Astrocyte (in vitro differentiated cells and primary cell): ENCODE measurements at regions not wholly inside any gene's neighbourhood (a gene's known extent, or its start where the extent isn't known, plus 50 kb on each side); places are given as distances from the start of the nearest gene placed in this dataset.

Experiments used
- DNase-seq: peaks from one replicate; pipeline ENCODE4 v3.0.0-alpha.2; 2010; ENCODE audit warnings: low read depth
- FAIRE-seq: peaks from 2 replicates; lab custom pipeline; 2011; peaks lifted over from hg19 to GRCh38; lab: Jason Lieb, UNC
- H2AFZ ChIP-seq: 2 replicates; pipeline ENCODE4 v1.6.0; 2012; ENCODE audit warnings: low read depth, low read length, inconsistent platforms
- H3K27ac ChIP-seq: 2 replicates; pipeline ENCODE4 v1.5.1; 2011; ENCODE audit warnings: low read depth, low read length, inconsistent platforms
- H3K27me3 ChIP-seq: 2 replicates; pipeline ENCODE4 v1.6.0; 2011; ENCODE audit warnings: low read length, inconsistent platforms; ENCODE audit not compliant: insufficient read depth
- H3K36me3 ChIP-seq: 2 replicates; pipeline ENCODE4 v1.5.1; 2011; ENCODE audit warnings: low read length, inconsistent platforms; ENCODE audit not compliant: insufficient read depth
- H3K4me1 ChIP-seq: 2 replicates; pipeline ENCODE4 v1.5.1; 2011; ENCODE audit warnings: low read length, inconsistent platforms; ENCODE audit not compliant: insufficient read depth
- H3K4me2 ChIP-seq: 2 replicates; pipeline ENCODE4 v1.6.0; 2012; ENCODE audit warnings: low read length, inconsistent platforms
- H3K4me3 ChIP-seq: 2 replicates; pipeline ENCODE4 v1.5.1; 2011; ENCODE audit warnings: low read depth, mild to moderate bottlenecking, low read length, inconsistent platforms; ENCODE audit not compliant: insufficient read depth
- H3K79me2 ChIP-seq: 2 replicates; pipeline ENCODE4 v1.6.0; 2012; ENCODE audit warnings: mild to moderate bottlenecking, low read length, inconsistent platforms; ENCODE audit not compliant: insufficient read depth
- H3K9ac ChIP-seq: 2 replicates; pipeline ENCODE4 v1.6.0; 2012; ENCODE audit warnings: mild to moderate bottlenecking, low read length, inconsistent platforms
- H3K9me3 ChIP-seq: 2 replicates; pipeline ENCODE4 v1.5.1; 2012; ENCODE audit warnings: low read depth, mild to moderate bottlenecking, low read length, inconsistent platforms; ENCODE audit not compliant: insufficient read depth
- H4K20me1 ChIP-seq: 2 replicates; pipeline ENCODE4 v1.6.0; 2012; ENCODE audit warnings: low read length, inconsistent platforms; ENCODE audit not compliant: insufficient read depth
- H3K27ac Mint-ChIP-seq: one replicate; pipeline ENCODE4 v1.8.0; 2021; ENCODE audit warnings: mild to moderate bottlenecking, mixed read lengths; ENCODE audit not compliant: unreplicated experiment
- H3K27me3 Mint-ChIP-seq: one replicate; pipeline ENCODE4 v1.8.0; 2021; ENCODE audit warnings: low read depth, mixed read lengths; ENCODE audit not compliant: unreplicated experiment
- H3K36me3 Mint-ChIP-seq: one replicate; pipeline ENCODE4 v1.8.0; 2021; ENCODE audit warnings: low read depth, mixed read lengths; ENCODE audit not compliant: unreplicated experiment
- H3K4me1 Mint-ChIP-seq: one replicate; pipeline ENCODE4 v1.8.0; 2021; ENCODE audit warnings: low read depth, mixed read lengths; ENCODE audit not compliant: unreplicated experiment
- H3K4me3 Mint-ChIP-seq: one replicate; pipeline ENCODE4 v1.8.0; 2021; ENCODE audit warnings: mild to moderate bottlenecking, moderate library complexity, mixed read lengths; ENCODE audit not compliant: unreplicated experiment
- H3K9me3 Mint-ChIP-seq: one replicate; pipeline ENCODE4 v1.8.0; 2021; ENCODE audit warnings: mild to moderate bottlenecking, mixed read lengths; ENCODE audit not compliant: unreplicated experiment
- CTCF ChIP-seq: IDR thresholded peaks from 2 replicates; pipeline ENCODE4 v1.5.1; 2011; ENCODE audit warnings: low read depth, mild to moderate bottlenecking, inconsistent platforms, low read length, moderate library complexity; ENCODE audit not compliant: insufficient read depth
- EZH2 ChIP-seq: IDR thresholded peaks from 2 replicates; pipeline ENCODE4 v1.6.1; 2012; ENCODE audit warnings: mild to moderate bottlenecking, low read length, inconsistent platforms; ENCODE audit not compliant: insufficient read depth

DNA sequence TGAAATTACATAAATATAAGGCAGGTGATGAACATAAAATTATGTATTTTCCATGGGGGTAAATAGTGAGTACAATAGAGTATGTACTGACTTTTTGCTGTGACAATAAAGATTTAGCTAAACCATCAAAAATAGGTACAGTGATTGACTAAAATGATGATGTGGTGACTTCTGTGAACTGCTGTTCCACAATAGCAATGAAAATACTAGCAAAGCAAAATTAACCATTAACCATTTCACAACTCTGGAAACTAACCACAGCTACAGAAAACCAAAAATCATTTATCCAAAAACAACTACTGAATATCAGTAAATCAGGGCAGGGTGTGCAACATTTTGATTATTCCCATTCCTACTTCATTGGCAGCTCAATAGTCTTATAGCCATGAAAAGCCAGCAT, 161.4 kb upstream of the GYPC start:
- no peaks in the 10 kb centered on the region for H3K9me3 ChIP-seq
- no peaks in the 10 kb centered on the region for H3K4me1 ChIP-seq
- no peaks in the 10 kb centered on the region for H3K36me3 ChIP-seq
- H3K27ac Mint-ChIP-seq = no peak overlapping the region
- no peak overlapping the region for H2AFZ ChIP-seq
- TF ChIP-seq EZH2 (no peak), CTCF (no peak)
- H3K4me2 ChIP-seq = no peak overlapping the region
- H3K79me2 ChIP-seq = no peaks in the 10 kb centered on the region
- peaks cover 21% of the 10 kb centered on the region for H3K9me3 Mint-ChIP-seq
- FAIRE-seq = no peak
- no peak overlapping the region for H3K9ac ChIP-seq
- no peaks in the 10 kb centered on the region for H3K27me3 ChIP-seq
- peaks cover 4% of the 10 kb centered on the region for H3K4me1 Mint-ChIP-seq
- no peak for DNase-seq
- no peaks in the 10 kb centered on the region for H3K27me3 Mint-ChIP-seq
- no peak overlapping the region for H3K4me3 Mint-ChIP-seq
- no peak overlapping the region for H3K4me3 ChIP-seq
- peaks cover 2% of the 10 kb centered on the region for H3K36me3 Mint-ChIP-seq
- no peaks in the 10 kb centered on the region for H4K20me1 ChIP-seq
- no peak overlapping the region for H3K27ac ChIP-seq

- FAIRE-seq = no peak
These were observed 160.8 kb upstream of the GYPC start for GRCh38 chr2:126495189-126495588.

More at GRCh38 chr2:126495189-126495588, 160.8 kb upstream of the GYPC start:
- H3K9ac ChIP-seq = no peak overlapping the region
- DNase-seq = no peak
- Mint-ChIP-seq H3K36me3 (peaks cover 2% of the 10 kb centered on the region), H3K4me3 (no peak overlapping the region), H3K27me3 (no peaks in the 10 kb centered on the region), H3K27ac (no peak overlapping the region), H3K4me1 (peaks cover 4% of the 10 kb centered on the region), H3K9me3 (peaks cover 21% of the 10 kb centered on the region)
- no peaks in the 10 kb centered on the region for H3K9me3 ChIP-seq
- no peak overlapping the region for H3K4me3 ChIP-seq
- H4K20me1 ChIP-seq = no peaks in the 10 kb centered on the region
- H3K36me3 ChIP-seq = no peaks in the 10 kb centered on the region
- H3K27me3 ChIP-seq = no peaks in the 10 kb centered on the region
- no peaks in the 10 kb centered on the region for H3K79me2 ChIP-seq
- no peak overlapping the region for H2AFZ ChIP-seq
- H3K4me2 ChIP-seq = no peak overlapping the region
- H3K4me1 ChIP-seq = no peaks in the 10 kb centered on the region
- H3K27ac ChIP-seq = no peak overlapping the region
- TF ChIP-seq CTCF (no peak), EZH2 (no peak)
